ENCODE measurements at regions not wholly inside any gene's neighbourhood (a gene's known extent, or its start where the extent isn't known, plus 50 kb on each side); places are given as distances from the start of the nearest gene placed in this dataset.
A peak's percentile ranks its signal among the peaks of the same experiment; 100 is the strongest.
"Not testable (repeated sequence)": the region's sequence is repeated elsewhere in the genome, so short reads cannot be mapped to it uniquely, and the experiment has no call there.

- Histone ChIP-seq H3K27me3 (ENCODE audit: control insufficient read depth, insufficient read depth, low read length) (peaks cover 11% of the 10 kb centered on the region), H3K4me3 (ENCODE audit: insufficient read depth, low read depth, low read length) (no peak overlapping the region), H3K36me3 (replicated peaks; ENCODE audit: control insufficient read depth, insufficient read depth, low read length) (no peaks in the 10 kb centered on the region)
- no peak for DNase-seq
These were observed 178.9 kb downstream of the UACA start for GRCh38 chr15:70584441-70584837.

DNA sequence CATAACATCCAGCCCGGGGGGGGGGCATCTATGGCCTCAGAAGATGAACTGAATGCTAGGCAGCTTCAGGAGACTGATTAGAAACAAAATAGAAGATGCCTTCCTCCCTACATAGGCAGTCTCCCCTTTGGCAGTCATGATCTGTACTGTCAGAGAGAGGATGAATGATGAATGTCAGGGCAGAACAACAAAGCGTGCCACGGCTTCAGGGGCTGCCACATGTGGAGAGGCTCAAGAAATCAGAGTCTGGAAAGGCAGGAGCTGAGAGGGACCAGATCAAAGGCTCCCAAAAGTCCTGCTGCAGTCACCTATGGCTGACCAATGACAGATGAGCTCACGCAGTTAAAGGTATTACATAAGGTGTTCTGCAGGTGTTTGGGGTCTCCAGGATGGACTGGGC lies 180.4 kb downstream of the UACA start:
- DNase-seq = no peak
- Histone ChIP-seq H3K4me3 (ENCODE audit: insufficient read depth, low read depth, low read length) (no peak overlapping the region), H3K27me3 (ENCODE audit: control insufficient read depth, insufficient read depth, low read length) (peaks cover 11% of the 10 kb centered on the region), H3K36me3 (replicated peaks; ENCODE audit: control insufficient read depth, insufficient read depth, low read length) (no peaks in the 10 kb centered on the region)

GRCh38 chr15:70582143-70582945 lies 181.0 kb downstream of the UACA start:
- no peaks in the 10 kb centered on the region for H3K36me3 ChIP-seq (replicated peaks; ENCODE audit: control insufficient read depth, insufficient read depth, low read length)
- H3K27me3 ChIP-seq (ENCODE audit: control insufficient read depth, insufficient read depth, low read length) = peaks cover 11% of the 10 kb centered on the region
- no peak overlapping the region for H3K4me3 ChIP-seq (ENCODE audit: insufficient read depth, low read depth, low read length)
- DNase-seq = no peak

DNA sequence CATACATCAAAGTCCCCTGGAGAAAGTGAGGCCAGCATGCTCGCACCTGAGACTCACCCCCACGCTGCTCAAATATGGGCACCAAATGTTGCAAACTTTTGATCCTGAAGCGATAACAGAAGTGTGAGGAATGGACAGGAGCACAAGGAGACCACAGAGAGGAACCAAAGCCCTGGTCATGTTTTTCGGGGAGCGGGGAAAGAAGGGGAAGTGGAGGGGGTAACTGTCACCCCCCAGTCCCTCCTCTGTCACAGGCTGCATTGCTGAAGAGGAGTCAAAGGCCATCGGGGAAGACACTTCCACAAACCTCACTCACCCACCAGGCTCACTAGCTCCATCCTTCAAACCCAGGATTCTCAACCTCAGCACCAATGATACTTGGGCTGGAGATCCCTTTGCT lies 182.4 kb downstream of the UACA start:
- no peak overlapping the region for H3K4me3 ChIP-seq (ENCODE audit: insufficient read depth, low read depth, low read length)
- peaks cover 10% of the 10 kb centered on the region for H3K27me3 ChIP-seq (ENCODE audit: control insufficient read depth, insufficient read depth, low read length)
- DNase-seq = no peak
- no peaks in the 10 kb centered on the region for H3K36me3 ChIP-seq (replicated peaks; ENCODE audit: control insufficient read depth, insufficient read depth, low read length)

GRCh38 chr15:70580286-70580685 lies 183.1 kb downstream of the UACA start:
- H3K27me3 ChIP-seq (ENCODE audit: control insufficient read depth, insufficient read depth, low read length) = peaks cover 7% of the 10 kb centered on the region
- no peaks in the 10 kb centered on the region for H3K36me3 ChIP-seq (replicated peaks; ENCODE audit: control insufficient read depth, insufficient read depth, low read length)
- DNase-seq = no peak
- no peak overlapping the region for H3K4me3 ChIP-seq (ENCODE audit: insufficient read depth, low read depth, low read length)

GRCh38 chr15:70579766-70580165 lies 183.6 kb downstream of the UACA start:
- peaks cover 5% of the 10 kb centered on the region for H3K27me3 ChIP-seq (ENCODE audit: control insufficient read depth, insufficient read depth, low read length)
- no peak overlapping the region for H3K4me3 ChIP-seq (ENCODE audit: insufficient read depth, low read depth, low read length)
- no peaks in the 10 kb centered on the region for H3K36me3 ChIP-seq (replicated peaks; ENCODE audit: control insufficient read depth, insufficient read depth, low read length)
- no peak for DNase-seq

DNA sequence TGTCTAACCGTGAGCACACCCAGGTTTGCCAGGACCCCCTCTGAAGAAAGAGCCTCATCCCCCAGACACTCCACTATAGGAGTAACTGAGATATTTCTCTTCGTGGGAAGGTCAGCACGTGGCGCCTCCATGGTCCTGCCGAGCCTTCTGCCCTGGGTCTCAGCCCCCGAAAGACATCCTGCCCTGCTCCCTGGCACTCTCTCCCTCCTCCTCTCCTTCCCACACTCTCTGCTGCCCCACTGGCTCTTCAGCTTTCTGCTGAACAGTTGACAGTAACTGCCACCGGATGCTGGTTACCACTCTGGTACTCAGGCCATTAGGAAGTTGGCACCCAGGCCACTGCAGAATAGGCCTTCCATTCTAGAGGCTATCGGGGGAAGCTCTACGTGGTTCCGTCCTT lies 185.2 kb downstream of the UACA start:
- H3K4me3 ChIP-seq (ENCODE audit: insufficient read depth, low read depth, low read length) = no peak overlapping the region
- H3K36me3 ChIP-seq (replicated peaks; ENCODE audit: control insufficient read depth, insufficient read depth, low read length) = no peaks in the 10 kb centered on the region
- no peak for DNase-seq
- no peaks in the 10 kb centered on the region for H3K27me3 ChIP-seq (ENCODE audit: control insufficient read depth, insufficient read depth, low read length)

DNA sequence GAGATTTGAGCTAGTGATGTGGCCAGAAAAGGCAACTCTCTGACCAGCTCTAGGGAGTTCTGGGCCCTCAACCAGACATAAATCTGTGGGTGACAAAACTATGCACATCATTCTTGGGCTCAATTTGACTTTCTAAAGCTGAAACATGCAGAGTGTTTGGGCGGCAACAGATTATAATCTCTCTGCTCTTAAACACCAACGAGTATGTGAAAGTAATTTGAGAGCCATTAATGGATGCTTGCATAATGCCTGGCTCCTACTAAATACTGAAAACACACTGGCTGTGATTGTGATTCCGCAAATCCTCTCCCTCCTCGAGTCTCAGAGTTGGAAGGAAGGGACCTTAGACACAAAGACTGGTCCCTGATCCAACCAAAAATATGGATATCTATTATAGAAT lies 186.7 kb downstream of the UACA start:
- H3K4me3 ChIP-seq (ENCODE audit: insufficient read depth, low read depth, low read length) = no peak overlapping the region
- H3K36me3 ChIP-seq (replicated peaks; ENCODE audit: control insufficient read depth, insufficient read depth, low read length) = no peaks in the 10 kb centered on the region
- H3K27me3 ChIP-seq (ENCODE audit: control insufficient read depth, insufficient read depth, low read length) = no peaks in the 10 kb centered on the region
- DNase-seq = no peak

GRCh38 chr15:70576276-70576675 lies 187.1 kb downstream of the UACA start:
- no peak for DNase-seq
- no peaks in the 10 kb centered on the region for H3K27me3 ChIP-seq (ENCODE audit: control insufficient read depth, insufficient read depth, low read length)
- H3K4me3 ChIP-seq (ENCODE audit: insufficient read depth, low read depth, low read length) = no peak overlapping the region
- no peaks in the 10 kb centered on the region for H3K36me3 ChIP-seq (replicated peaks; ENCODE audit: control insufficient read depth, insufficient read depth, low read length)

GRCh38 chr15:70575231-70576226 lies 187.8 kb downstream of the UACA start:
- Histone ChIP-seq H3K27me3 (ENCODE audit: control insufficient read depth, insufficient read depth, low read length) (no peaks in the 10 kb centered on the region), H3K36me3 (replicated peaks; ENCODE audit: control insufficient read depth, insufficient read depth, low read length) (no peaks in the 10 kb centered on the region), H3K4me3 (ENCODE audit: insufficient read depth, low read depth, low read length) (no peak overlapping the region)
- DNase-seq = no peak

DNA sequence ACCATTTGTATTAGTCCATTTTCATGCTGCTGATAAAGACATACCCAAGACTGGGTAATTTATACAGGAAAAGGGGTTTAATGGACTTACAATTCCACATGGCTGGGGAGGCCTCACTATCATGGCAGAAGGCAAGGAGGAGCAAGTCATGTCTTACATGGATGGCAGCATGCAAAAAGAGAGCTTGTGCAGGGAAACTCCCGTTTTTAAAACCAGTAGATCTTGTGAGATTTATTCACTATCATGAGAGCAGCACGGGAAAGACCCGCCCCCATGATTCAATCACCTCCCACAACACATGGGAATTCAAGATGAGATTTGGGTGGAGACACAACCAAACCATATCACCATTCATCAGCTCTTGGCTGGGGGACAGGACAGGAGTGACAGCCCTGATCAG lies 189.0 kb downstream of the UACA start:
- not testable (repeated sequence) for H3K27me3 ChIP-seq (ENCODE audit: control insufficient read depth, insufficient read depth, low read length); H3K36me3 ChIP-seq (replicated peaks; ENCODE audit: control insufficient read depth, insufficient read depth, low read length); H3K4me3 ChIP-seq (ENCODE audit: insufficient read depth, low read depth, low read length); DNase-seq

- H3K4me3 ChIP-seq (ENCODE audit: insufficient read depth, low read depth, low read length) = no peak overlapping the region
- no peak for DNase-seq
- no peaks in the 10 kb centered on the region for H3K36me3 ChIP-seq (replicated peaks; ENCODE audit: control insufficient read depth, insufficient read depth, low read length)
- no peaks in the 10 kb centered on the region for H3K27me3 ChIP-seq (ENCODE audit: control insufficient read depth, insufficient read depth, low read length)
These were observed 190.1 kb downstream of the UACA start for GRCh38 chr15:70573121-70573850.

DNA sequence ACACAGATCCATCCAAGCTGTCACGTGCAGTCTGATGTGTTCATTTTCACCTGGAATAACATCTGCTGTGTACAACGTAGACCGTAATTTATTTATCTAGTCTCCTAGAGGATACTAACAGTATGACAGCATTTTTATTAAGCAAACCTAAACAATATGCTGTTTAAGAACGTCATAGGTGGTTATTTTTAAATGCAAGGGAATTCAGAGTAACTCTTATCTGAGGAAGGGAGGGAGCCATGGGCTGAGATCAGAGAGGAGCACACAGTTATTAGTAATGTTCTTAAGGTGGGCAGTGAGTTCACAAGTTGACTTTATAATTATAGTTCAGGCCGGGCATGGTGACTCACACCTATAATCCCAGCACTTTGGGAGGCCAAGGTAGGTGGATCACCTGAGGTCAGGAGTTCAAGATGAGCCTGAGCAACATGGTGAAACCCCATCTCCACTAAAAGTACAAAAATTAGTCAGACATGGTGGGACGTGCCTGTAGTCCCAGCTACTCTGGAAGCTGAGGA lies 193.6 kb downstream of the UACA start:
- Histone ChIP-seq H3K36me3 (replicated peaks; ENCODE audit: control insufficient read depth, insufficient read depth, low read length) (no peaks in the 10 kb centered on the region), H3K4me3 (ENCODE audit: insufficient read depth, low read depth, low read length) (no peak overlapping the region), H3K27me3 (ENCODE audit: control insufficient read depth, insufficient read depth, low read length) (no peaks in the 10 kb centered on the region)
- DNase-seq = no peak

GRCh38 chr15:70569091-70569713 lies 194.2 kb downstream of the UACA start:
- H3K36me3 ChIP-seq (replicated peaks; ENCODE audit: control insufficient read depth, insufficient read depth, low read length) = no peaks in the 10 kb centered on the region
- no peaks in the 10 kb centered on the region for H3K27me3 ChIP-seq (ENCODE audit: control insufficient read depth, insufficient read depth, low read length)
- DNase-seq = peak; percentile 67
- H3K4me3 ChIP-seq (ENCODE audit: insufficient read depth, low read depth, low read length) = no peak overlapping the region

Measured in H7 (cell line).